Mesendoderm (in vitro differentiated cells): ENCODE measurements at regions not wholly inside any gene's neighbourhood (a gene's known extent, or its start where the extent isn't known, plus 50 kb on each side); places are given as distances from the start of the nearest gene placed in this dataset.

ENCODE experiments used
- DNase-seq: peaks from one replicate; pipeline ENCODE4 v3.0.0; 2013
- H2AK5ac ChIP-seq: 2 replicates; pipeline ENCODE4 v1.6.1; 2013; ENCODE audit warnings: low read length, inconsistent platforms
- H2BK120ac ChIP-seq: 2 replicates; pipeline ENCODE4 v1.6.1; 2013; ENCODE audit warnings: low read depth, mild to moderate bottlenecking, low read length, moderate library complexity, mixed read lengths
- H2BK15ac ChIP-seq: replicated peaks from 2 replicates; pipeline ENCODE4 v1.6.1; 2013; ENCODE audit warnings: low read depth, mild to moderate bottlenecking, moderate library complexity
- H2BK5ac ChIP-seq: 2 replicates; pipeline ENCODE4 v1.6.1; 2013; ENCODE audit warnings: low read length, inconsistent platforms
- H3K18ac ChIP-seq: 2 replicates; pipeline ENCODE4 v1.6.1; 2013; ENCODE audit warnings: mild to moderate bottlenecking, low read length, mixed read lengths
- H3K23ac ChIP-seq: one replicate; pipeline ENCODE4 v1.6.1; 2013; ENCODE audit warnings: low read length
- H3K27ac ChIP-seq: 2 replicates; pipeline ENCODE4 v1.5.1; 2013; ENCODE audit warnings: low read depth, mild to moderate bottlenecking, inconsistent platforms, low read length, moderate library complexity
- H3K27me3 ChIP-seq: 2 replicates; pipeline ENCODE4 v1.6.1; 2013; ENCODE audit warnings: low read length, control low read depth, mild to moderate bottlenecking, inconsistent platforms; ENCODE audit not compliant: insufficient read depth, poor library complexity
- H3K36me3 ChIP-seq: 2 replicates; pipeline ENCODE4 v1.6.1; 2013; ENCODE audit warnings: low read length, inconsistent platforms; ENCODE audit not compliant: control insufficient read depth, insufficient read depth
- H3K4ac ChIP-seq: one replicate; pipeline ENCODE4 v1.6.1; 2013; ENCODE audit warnings: low read depth, mild to moderate bottlenecking, low read length, moderate library complexity
- H3K4me1 ChIP-seq: 2 replicates; pipeline ENCODE4 v1.6.1; 2013; ENCODE audit warnings: low read depth, low read length, inconsistent platforms; ENCODE audit not compliant: control insufficient read depth
- H3K4me2 ChIP-seq: 2 replicates; pipeline ENCODE4 v1.6.1; 2013; ENCODE audit warnings: low read length
- H3K4me3 ChIP-seq: 2 replicates; pipeline ENCODE4 v1.5.1; 2013; ENCODE audit warnings: mild to moderate bottlenecking, low read length
- H3K56ac ChIP-seq: one replicate; pipeline ENCODE4 v1.6.1; 2013; ENCODE audit warnings: low read length
- H3K79me1 ChIP-seq: 2 replicates; pipeline ENCODE4 v1.6.1; 2013; ENCODE audit warnings: low read length, inconsistent platforms
- H3K79me2 ChIP-seq: 2 replicates; pipeline ENCODE4 v1.6.1; 2013; ENCODE audit warnings: mild to moderate bottlenecking, low read length; ENCODE audit not compliant: control insufficient read depth, insufficient read depth
- H3K9ac ChIP-seq: 2 replicates; pipeline ENCODE4 v1.6.1; 2013; ENCODE audit warnings: low read length, inconsistent platforms
- H4K5ac ChIP-seq: one replicate; pipeline ENCODE4 v1.6.1; 2013; ENCODE audit warnings: low read length
- H4K8ac ChIP-seq: one replicate; pipeline ENCODE4 v1.6.1; 2013; ENCODE audit warnings: low read depth, mild to moderate bottlenecking, control low read depth, low read length, moderate library complexity
- WGBS: extraction: QIAGEN DNeasy Blood & Tissue Kit; methylation state at CpG from one replicate; pipeline ENCODE4 v1.1.7; 2013; ENCODE audit warnings: low lambda C conversion rate, missing lambda C conversion rate; ENCODE audit not compliant: insufficient coverage; ENCODE audit errors: extremely low coverage; 5-methylcytosine and 5-hydroxymethylcytosine counted together

GRCh38 chr4:125393825-125394224 is 79.1 kb downstream of the FAT4 start:
- Histone ChIP-seq H3K4me3 (no peak overlapping the region), H3K4me1 (no peaks in the 10 kb centered on the region), H4K5ac (no peak overlapping the region), H2BK120ac (no peak overlapping the region), H3K79me1 (no peaks in the 10 kb centered on the region), H3K23ac (no peak overlapping the region), H3K4me2 (no peak overlapping the region), H2BK15ac (no peak overlapping the region), H3K36me3 (no peaks in the 10 kb centered on the region), H3K9ac (no peak overlapping the region), H2BK5ac (no peak overlapping the region), H4K8ac (no peak overlapping the region), H2AK5ac (no peak overlapping the region), H3K56ac (no peak overlapping the region), H3K79me2 (no peaks in the 10 kb centered on the region), H3K27me3 (no peaks in the 10 kb centered on the region), H3K27ac (no peak overlapping the region), H3K4ac (no peak overlapping the region), H3K18ac (no peak overlapping the region)
- peak; percentile 61 for DNase-seq
- no CpG with 5 or more reads among the region's 2 CpGs for WGBS

- Histone ChIP-seq H3K18ac (no peak overlapping the region), H3K23ac (no peak overlapping the region), H2BK15ac (no peak overlapping the region), H3K56ac (no peak overlapping the region), H3K79me1 (no peaks in the 10 kb centered on the region), H3K9ac (no peak overlapping the region), H4K5ac (no peak overlapping the region), H3K27ac (no peak overlapping the region), H2BK120ac (no peak overlapping the region), H3K4ac (no peak overlapping the region), H3K36me3 (no peaks in the 10 kb centered on the region), H3K4me3 (no peak overlapping the region), H3K27me3 (no peaks in the 10 kb centered on the region), H3K79me2 (no peaks in the 10 kb centered on the region), H2AK5ac (no peak overlapping the region), H2BK5ac (no peak overlapping the region), H3K4me2 (no peak overlapping the region), H3K4me1 (no peaks in the 10 kb centered on the region), H4K8ac (no peak overlapping the region)
- peak; percentile 7 for DNase-seq
- no CpG with 5 or more reads among the region's 2 CpGs for WGBS
Observed at GRCh38 chr4:125397226-125397625, 82.5 kb downstream of the FAT4 start.

- no peak overlapping the region for H3K4me3 ChIP-seq
- no peak overlapping the region for H3K4ac ChIP-seq
- no peak overlapping the region for H3K27ac ChIP-seq
- H3K18ac ChIP-seq, result no peak overlapping the region
- no peak overlapping the region for H3K56ac ChIP-seq
- H3K4me1 ChIP-seq, result no peaks in the 10 kb centered on the region
- no peaks in the 10 kb centered on the region for H3K36me3 ChIP-seq
- H3K9ac ChIP-seq, result no peak overlapping the region
- peak; percentile 16 for DNase-seq
- H3K27me3 ChIP-seq, result no peaks in the 10 kb centered on the region
- no peak overlapping the region for H3K4me2 ChIP-seq
- H2BK120ac ChIP-seq, result no peak overlapping the region
- H4K5ac ChIP-seq, result no peak overlapping the region
- H2BK5ac ChIP-seq, result no peak overlapping the region
- no peaks in the 10 kb centered on the region for H3K79me1 ChIP-seq
- no peak overlapping the region for H2AK5ac ChIP-seq
- no peak overlapping the region for H3K23ac ChIP-seq
- H3K79me2 ChIP-seq, result no peaks in the 10 kb centered on the region
- no peak overlapping the region for H2BK15ac ChIP-seq
- WGBS, result no CpG with 5 or more reads among the region's 9 CpGs
- H4K8ac ChIP-seq, result no peak overlapping the region
Observed at GRCh38 chr4:125398263-125399002, 83.7 kb downstream of the FAT4 start.

- no peak overlapping the region for H3K4me2 ChIP-seq
- no peak overlapping the region for H2BK15ac ChIP-seq
- H3K27ac ChIP-seq, result no peak overlapping the region
- no peaks in the 10 kb centered on the region for H3K36me3 ChIP-seq
- H3K27me3 ChIP-seq, result no peaks in the 10 kb centered on the region
- peak; percentile 6 for DNase-seq
- no peaks in the 10 kb centered on the region for H3K79me1 ChIP-seq
- H2AK5ac ChIP-seq, result no peak overlapping the region
- no peak overlapping the region for H3K23ac ChIP-seq
- no peak overlapping the region for H3K9ac ChIP-seq
- H3K18ac ChIP-seq, result no peak overlapping the region
- WGBS, result no CpG with 5 or more reads among the region's 3 CpGs
- H3K56ac ChIP-seq, result no peak overlapping the region
- no peak overlapping the region for H2BK120ac ChIP-seq
- H4K5ac ChIP-seq, result no peak overlapping the region
- no peaks in the 10 kb centered on the region for H3K4me1 ChIP-seq
- H4K8ac ChIP-seq, result no peak overlapping the region
- no peak overlapping the region for H3K4me3 ChIP-seq
- no peaks in the 10 kb centered on the region for H3K79me2 ChIP-seq
- no peak overlapping the region for H2BK5ac ChIP-seq
- no peak overlapping the region for H3K4ac ChIP-seq
Observed at GRCh38 chr4:125400756-125401155, 86.0 kb downstream of the FAT4 start.

GRCh38 chr4:125401784-125402183 is 87.0 kb downstream of the FAT4 start:
- no peak overlapping the region for H3K4me3 ChIP-seq
- no CpG with 5 or more reads among the region's 2 CpGs for WGBS
- no peak overlapping the region for H2BK120ac ChIP-seq
- no peaks in the 10 kb centered on the region for H3K4me1 ChIP-seq
- H3K9ac ChIP-seq, result no peak overlapping the region
- H3K79me2 ChIP-seq, result no peaks in the 10 kb centered on the region
- no peak overlapping the region for H3K4ac ChIP-seq
- no peak for DNase-seq
- H3K18ac ChIP-seq, result no peak overlapping the region
- H2AK5ac ChIP-seq, result no peak overlapping the region
- H4K8ac ChIP-seq, result no peak overlapping the region
- no peak overlapping the region for H3K23ac ChIP-seq
- H3K27ac ChIP-seq, result no peak overlapping the region
- no peak overlapping the region for H4K5ac ChIP-seq
- no peak overlapping the region for H3K4me2 ChIP-seq
- no peaks in the 10 kb centered on the region for H3K79me1 ChIP-seq
- H3K56ac ChIP-seq, result no peak overlapping the region
- no peaks in the 10 kb centered on the region for H3K27me3 ChIP-seq
- no peak overlapping the region for H2BK15ac ChIP-seq
- no peaks in the 10 kb centered on the region for H3K36me3 ChIP-seq
- no peak overlapping the region for H2BK5ac ChIP-seq

- Histone ChIP-seq H2BK15ac (no peak overlapping the region), H3K4ac (no peak overlapping the region), H3K4me3 (no peak overlapping the region), H3K27me3 (no peaks in the 10 kb centered on the region), H2BK5ac (no peak overlapping the region), H3K23ac (no peak overlapping the region), H3K9ac (no peak overlapping the region), H3K36me3 (no peaks in the 10 kb centered on the region), H3K79me2 (no peaks in the 10 kb centered on the region), H2AK5ac (no peak overlapping the region), H3K18ac (no peak overlapping the region), H4K5ac (no peak overlapping the region), H3K56ac (no peak overlapping the region), H3K79me1 (no peaks in the 10 kb centered on the region), H3K4me1 (no peaks in the 10 kb centered on the region), H3K27ac (no peak overlapping the region), H3K4me2 (no peak overlapping the region), H4K8ac (no peak overlapping the region), H2BK120ac (no peak overlapping the region)
- WGBS, result no CpG with 5 or more reads among the region's 2 CpGs
- DNase-seq, result no peak
Observed at GRCh38 chr4:125420526-125420925, 105.8 kb downstream of the FAT4 start.
